ENCODE measurements at regions not wholly inside any gene's neighbourhood (a gene's known extent, or its start where the extent isn't known, plus 50 kb on each side); places are given as distances from the start of the nearest gene placed in this dataset.

GRCh38 chr14:89500303-89500702, 83.3 kb upstream of the FOXN3 start:
- H3K9ac ChIP-seq (ENCODE audit: insufficient read depth in 1 of 2, low read depth in 2 of 2, low read length in 2 of 2), result no peak overlapping the region
- ChIA-PET CTCF (ENCODE audit: low intra/inter-chr PET ratio) (no interaction called here), POLR2A (no interaction called here)
- no TSS peak for BruUV-seq (replicated peaks)
- H3K79me2 ChIP-seq (ENCODE audit: control insufficient read depth, insufficient read depth, low read length), result no peaks in the 10 kb centered on the region
- ATAC-seq (no peak), DNase-seq (ENCODE audit: extremely low read depth in 1 of 4, low spot score in 3 of 4) (no peak), FAIRE-seq (no peak)
- H3K4me2 ChIP-seq (ENCODE audit: insufficient read depth, low read length), result no peak overlapping the region
- no peaks in the 10 kb centered on the region for H3K9me3 ChIP-seq (replicated peaks; ENCODE audit: control insufficient read depth, insufficient read depth, low read depth, low read length)
- H3K4me3 ChIP-seq, result no peak overlapping the region
- intact Hi-C loops (cut with micrococcal nuclease) (no loop called here), in situ Hi-C loops (cut with MboI) (no loop called here)
- WGBS (ENCODE audit: insufficient coverage, low coverage, missing lambda C conversion rate), result 0% methylated on average over 3 of the region's 3 CpGs
- H3K4me1 ChIP-seq (replicated peaks in 1 of 2; ENCODE audit: control insufficient read depth in 2 of 2, insufficient read depth in 2 of 2, low read length in 2 of 2), result no peaks in the 10 kb centered on the region
- no peak overlapping the region for H3K27ac ChIP-seq (ENCODE audit: extremely low read depth, low read depth, low read length)
- H3K27me3 ChIP-seq (ENCODE audit: control insufficient read depth in 2 of 2, insufficient read depth in 2 of 2, low read length in 2 of 2), result peaks cover 0 to 19% of the 10 kb centered on the region in 2 experiments; a peak in 2 of 5 replicates
- H3K9me1 ChIP-seq (ENCODE audit: control insufficient read depth, insufficient read depth, low read length), result no peaks in the 10 kb centered on the region
- H3K36me3 ChIP-seq (ENCODE audit: control insufficient read depth, insufficient read depth, low read length), result no peaks in the 10 kb centered on the region
- H4K20me1 ChIP-seq (replicated peaks; ENCODE audit: control insufficient read depth, insufficient read depth, low read length), result no peaks in the 10 kb centered on the region
- no peak for TF ChIP-seq E2F3 (CRISPR knock-in tag; IDR thresholded peaks at IDR 0.05)
- TF ChIP-seq ZNF696 (CRISPR knock-in tag; conservative IDR thresholded peaks at IDR 0.05), result no peak
- no peak for TF ChIP-seq RHOXF2B (CRISPR knock-in tag; conservative IDR thresholded peaks at IDR 0.05)
- TF ChIP-seq ZNF449 (CRISPR knock-in tag; IDR thresholded peaks at IDR 0.05), result no peak
- TF ChIP-seq SOX6 (IDR thresholded peaks at IDR 0.05), result no peak
- TF ChIP-seq DMBX1 (CRISPR knock-in tag; IDR thresholded peaks at IDR 0.05; ENCODE audit: borderline replicate concordance), result no peak
- no peak for TF ChIP-seq RBBP5 (IDR thresholded peaks at IDR 0.05; ENCODE audit: borderline replicate concordance, insufficient read depth, low read length, poor library complexity, severe bottlenecking)
- TF ChIP-seq ELF4 (CRISPR knock-in tag; IDR thresholded peaks at IDR 0.05), result no peak
- TF ChIP-seq REST (IDR thresholded peaks at IDR 0.05; ENCODE audit: borderline replicate concordance), result no peak
- TF ChIP-seq REST (CRISPR knock-in tag; IDR thresholded peaks at IDR 0.05; ENCODE audit: low read depth), result no peak
- no peak for TF ChIP-seq KAT8 (IDR thresholded peaks at IDR 0.05; ENCODE audit: low read depth)
- TF ChIP-seq KDM2B (CRISPR knock-in tag; IDR thresholded peaks at IDR 0.05), result no peak
- no peak for TF ChIP-seq CAMTA2 (CRISPR knock-in tag; conservative IDR thresholded peaks at IDR 0.05)
- TF ChIP-seq USF2 (CRISPR knock-in tag; IDR thresholded peaks at IDR 0.05), result no peak
- no peak for TF ChIP-seq BCL6 (CRISPR knock-in tag; IDR thresholded peaks at IDR 0.05)
- no peak for TF ChIP-seq HMG20A (CRISPR knock-in tag; conservative IDR thresholded peaks at IDR 0.05)
- H2AFZ ChIP-seq (ENCODE audit: low read depth, low read length), result no peak overlapping the region
